A549 (cell line): ENCODE measurements at regions not wholly inside any gene's neighbourhood (a gene's known extent, or its start where the extent isn't known, plus 50 kb on each side); places are given as distances from the start of the nearest gene placed in this dataset.

Experiments
- ATAC-seq, 2 experiments: fragments of 200-7000 bp in 1 of 2; fragments of >200 bp in 1 of 2; cut with Nextera tagmentation in 1 of 2; cut with Tn5 transposase in 1 of 2; 3 replicates each; pipeline versions ENCODE4 v1.8.0 to v1.9.1; 2018 to 2020; ENCODE audit warnings: mild to moderate bottlenecking in 1 of 2, moderate library complexity in 1 of 2
- CTCF ChIA-PET: fragments of 300-600 bp; sonication (Branson Sonifier 250); formaldehyde crosslinking; extraction: SDS; loops from one replicate; lab custom pipeline; 2021; ENCODE audit warnings: antibody characterized with exemption, inconsistent platforms; lab: Yijun Ruan, JAX
- POLR2A ChIA-PET: fragments of 350-600 bp; formaldehyde crosslinking; extraction: SDS; loops from one replicate; lab custom pipeline; 2021; ENCODE audit warnings: antibody characterized with exemption, inconsistent platforms; lab: Yijun Ruan, JAX
- DNase-seq, 2 experiments: peaks; one replicate each; pipeline versions ENCODE4 v3.0.0 to v3.0.0-alpha.2; 2011 to 2016; ENCODE audit warnings: low read depth in 1 of 2, low spot score in 1 of 2
- FAIRE-seq: peaks from 2 replicates; lab custom pipeline; 2011; peaks lifted over from hg19 to GRCh38; lab: Jason Lieb, UNC
- H3K27ac ChIP-seq, 2 experiments: fragments of >200 bp; sonication (Bioruptor Twin); formaldehyde crosslinking; 3 replicates each; pipeline ENCODE4 v1.5.1; 2016 to 2017
- H3K4me1 ChIP-seq: fragments of >200 bp; sonication (Bioruptor Twin); formaldehyde crosslinking; 3 replicates; pipeline ENCODE4 v1.6.1; 2016
- H3K4me2 ChIP-seq: fragments of >200 bp; sonication (Bioruptor Twin); formaldehyde crosslinking; 3 replicates; pipeline ENCODE4 v1.6.1; 2016
- H3K4me3 ChIP-seq: fragments of >200 bp; sonication (Bioruptor Twin); formaldehyde crosslinking; 3 replicates; pipeline ENCODE4 v1.5.1; 2016
- H3K9me3 ChIP-seq: fragments of >200 bp; sonication (Bioruptor Twin); formaldehyde crosslinking; 3 replicates; pipeline ENCODE4 v1.6.1; 2016
- CBX2 ChIP-seq: fragments of 200-600 bp; sonication (generic); IDR thresholded peaks from 2 replicates; pipeline ENCODE4 v1.6.1; 2016; ENCODE audit warnings: low read depth, mild to moderate bottlenecking, borderline replicate concordance
- CBX8 ChIP-seq: fragments of 200-600 bp; sonication (generic); IDR thresholded peaks from 2 replicates; pipeline ENCODE4 v1.6.1; 2016
- CHD2 ChIP-seq: fragments of 150-350 bp; IDR thresholded peaks from 2 replicates; pipeline ENCODE4 v1.6.1; 2014; ENCODE audit warnings: low read length; ENCODE audit not compliant: partially characterized antibody
- CHD4 ChIP-seq: fragments of 200-600 bp; sonication (generic); IDR thresholded peaks from 2 replicates; pipeline ENCODE4 v1.6.1; 2016; ENCODE audit warnings: antibody characterized with exemption, mild to moderate bottlenecking, borderline replicate concordance
- EHF ChIP-seq: fragments of 250-450 bp; sonication (Bioruptor Pico); IDR thresholded peaks from 2 replicates; pipeline ENCODE4 v1.5.0; 2020; ENCODE audit warnings: mild to moderate bottlenecking
- EHMT2 ChIP-seq: fragments of 200-600 bp; sonication (generic); IDR thresholded peaks from 2 replicates; pipeline ENCODE4 v1.6.1; 2016; ENCODE audit warnings: antibody characterized with exemption, low read depth, mild to moderate bottlenecking, moderate library complexity
- EP300 ChIP-seq, 2 experiments: fragments of >200 bp; sonication (Bioruptor Twin); formaldehyde crosslinking; IDR thresholded peaks; 2 replicates in 1 of 2; 3 replicates in 1 of 2; pipeline ENCODE4 v1.6.1; 2016 to 2017
- FOXS1 ChIP-seq: fragments of 250-450 bp; sonication (Bioruptor Pico); IDR thresholded peaks from 2 replicates; pipeline ENCODE4 v1.5.0; 2020; ENCODE audit warnings: mild to moderate bottlenecking, moderate library complexity
- HES2 ChIP-seq: fragments of >200 bp; sonication (Bioruptor Twin); formaldehyde crosslinking; IDR thresholded peaks from 2 replicates; pipeline ENCODE4 v1.6.1; 2016
- HOXB13 ChIP-seq: fragments of 250-450 bp; sonication (Bioruptor Pico); IDR thresholded peaks from 2 replicates; pipeline ENCODE4 v1.5.0; 2020; ENCODE audit warnings: low read depth, mild to moderate bottlenecking, moderate library complexity
- JUN ChIP-seq, 2 experiments: fragments of >200 bp; sonication (Bioruptor Twin); formaldehyde crosslinking; IDR thresholded peaks; 2 replicates in 1 of 2; 3 replicates in 1 of 2; pipeline ENCODE4 v1.6.1; 2016 to 2017
- MYC ChIP-seq: IDR thresholded peaks from 2 replicates; pipeline ENCODE4 v1.6.1; 2012; ENCODE audit warnings: mild to moderate bottlenecking, inconsistent platforms, low read length, improper control_type of control experiment, borderline replicate concordance
- NR3C1 ChIP-seq: fragments of >200 bp; sonication (Bioruptor Twin); formaldehyde crosslinking; IDR thresholded peaks from 3 replicates; pipeline ENCODE4 v1.6.1; 2017
- POLR2A ChIP-seq: IDR thresholded peaks from 2 replicates; pipeline ENCODE4 v1.6.1; 2012; ENCODE audit warnings: mild to moderate bottlenecking, low read length
- RNF2 ChIP-seq: fragments of 200-600 bp; sonication (generic); IDR thresholded peaks from 2 replicates; pipeline ENCODE4 v1.6.1; 2016; ENCODE audit warnings: low read depth, mild to moderate bottlenecking, antibody characterized with exemption, moderate library complexity, borderline replicate concordance
- ZNF302 ChIP-seq: fragments of 250-450 bp; sonication (Bioruptor Pico); IDR thresholded peaks from 2 replicates; pipeline ENCODE4 v1.9.0; 2021; ENCODE audit warnings: inconsistent platforms, mild to moderate bottlenecking, moderate library complexity
- ZSCAN20 ChIP-seq: fragments of 250-450 bp; sonication (Bioruptor Pico); IDR thresholded peaks from 2 replicates; pipeline ENCODE4 v1.8.0; 2022; ENCODE audit warnings: mild to moderate bottlenecking, moderate library complexity
- WGBS: methylation state at CpG from one replicate; pipeline ENCODE4 v1.1.6; 2017; ENCODE audit errors: missing lambda C conversion rate; 5-methylcytosine and 5-hydroxymethylcytosine counted together
- TF ChIP-seq, protein P1 (sequence below): fragments of 250-450 bp; sonication (Bioruptor Pico); IDR thresholded peaks from 2 replicates; pipeline ENCODE4 v1.5.0; 2020; ENCODE audit warnings: low read depth, mild to moderate bottlenecking, moderate library complexity
- TF ChIP-seq, protein P2 (sequence below): IDR thresholded peaks from 2 replicates; pipeline ENCODE4 v1.6.1; 2012; ENCODE audit warnings: low read depth, borderline replicate concordance
- TF ChIP-seq, protein P3 (sequence below): fragments of 200-600 bp; sonication (generic); IDR thresholded peaks from 2 replicates; pipeline ENCODE4 v1.6.1; 2016; ENCODE audit warnings: antibody characterized with exemption, mild to moderate bottlenecking, moderate library complexity
- TF ChIP-seq, protein P4 (sequence below): fragments of 150-350 bp; IDR thresholded peaks from 2 replicates; pipeline ENCODE4 v1.6.1; 2014; ENCODE audit warnings: low read depth, mild to moderate bottlenecking, low read length

DNA sequence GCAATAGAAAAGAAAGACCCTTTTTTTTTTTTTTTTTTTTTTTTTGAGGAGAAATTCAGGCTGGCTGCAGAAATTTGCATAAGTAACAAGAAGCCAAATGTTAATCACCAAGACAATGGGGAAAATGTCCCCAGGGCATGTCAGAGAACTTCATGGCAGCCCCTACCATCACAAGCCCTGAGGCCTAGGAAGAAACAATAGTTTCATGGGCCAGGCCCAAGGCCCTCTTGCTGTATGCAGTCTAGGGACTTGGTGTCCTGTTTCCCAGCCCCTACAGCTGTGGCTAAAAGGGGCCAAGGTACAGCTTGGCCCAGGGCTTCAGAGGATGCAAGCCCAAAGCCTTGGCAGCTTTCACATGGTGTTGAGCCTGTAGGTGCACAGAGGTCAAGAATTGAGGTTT lies 88.4 kb upstream of the TPP2 start:
- FAIRE-seq = no peak

DNA sequence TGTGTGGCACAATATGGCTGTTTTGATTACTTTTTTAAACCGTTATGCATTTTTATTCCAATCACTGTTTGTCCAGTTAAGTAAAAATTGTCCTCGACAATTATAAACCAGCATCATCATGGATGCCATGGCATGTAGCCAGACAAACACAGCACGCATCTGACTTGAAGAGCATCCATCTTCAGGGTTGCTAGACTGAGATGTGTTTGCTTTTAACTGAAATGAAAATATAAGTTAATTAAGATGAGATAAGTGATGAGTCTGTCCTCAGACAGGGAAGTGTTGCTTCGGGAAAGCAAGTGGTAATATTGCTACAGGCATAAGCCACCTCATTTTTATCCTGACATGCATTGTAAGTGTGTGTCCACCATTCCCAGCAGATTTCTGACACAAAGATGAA lies 92.8 kb upstream of the TPP2 start:
- no peak for FAIRE-seq
- TF ChIP-seq ZNF302 (CRISPR knock-in tag) (no peak), RNF2 (no peak), CHD4 (no peak), POLR2A (no peak), CBX8 (no peak), EHF (no peak)
- TF ChIP-seq, protein P1, sequence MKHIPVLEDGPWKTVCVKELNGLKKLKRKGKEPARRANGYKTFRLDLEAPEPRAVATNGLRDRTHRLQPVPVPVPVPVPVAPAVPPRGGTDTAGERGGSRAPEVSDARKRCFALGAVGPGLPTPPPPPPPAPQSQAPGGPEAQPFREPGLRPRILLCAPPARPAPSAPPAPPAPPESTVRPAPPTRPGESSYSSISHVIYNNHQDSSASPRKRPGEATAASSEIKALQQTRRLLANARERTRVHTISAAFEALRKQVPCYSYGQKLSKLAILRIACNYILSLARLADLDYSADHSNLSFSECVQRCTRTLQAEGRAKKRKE (CRISPR knock-in tag) = no peak
- TF ChIP-seq, protein P2, sequence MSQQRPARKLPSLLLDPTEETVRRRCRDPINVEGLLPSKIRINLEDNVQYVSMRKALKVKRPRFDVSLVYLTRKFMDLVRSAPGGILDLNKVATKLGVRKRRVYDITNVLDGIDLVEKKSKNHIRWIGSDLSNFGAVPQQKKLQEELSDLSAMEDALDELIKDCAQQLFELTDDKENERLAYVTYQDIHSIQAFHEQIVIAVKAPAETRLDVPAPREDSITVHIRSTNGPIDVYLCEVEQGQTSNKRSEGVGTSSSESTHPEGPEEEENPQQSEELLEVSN = no peak
- TF ChIP-seq, protein P3, sequence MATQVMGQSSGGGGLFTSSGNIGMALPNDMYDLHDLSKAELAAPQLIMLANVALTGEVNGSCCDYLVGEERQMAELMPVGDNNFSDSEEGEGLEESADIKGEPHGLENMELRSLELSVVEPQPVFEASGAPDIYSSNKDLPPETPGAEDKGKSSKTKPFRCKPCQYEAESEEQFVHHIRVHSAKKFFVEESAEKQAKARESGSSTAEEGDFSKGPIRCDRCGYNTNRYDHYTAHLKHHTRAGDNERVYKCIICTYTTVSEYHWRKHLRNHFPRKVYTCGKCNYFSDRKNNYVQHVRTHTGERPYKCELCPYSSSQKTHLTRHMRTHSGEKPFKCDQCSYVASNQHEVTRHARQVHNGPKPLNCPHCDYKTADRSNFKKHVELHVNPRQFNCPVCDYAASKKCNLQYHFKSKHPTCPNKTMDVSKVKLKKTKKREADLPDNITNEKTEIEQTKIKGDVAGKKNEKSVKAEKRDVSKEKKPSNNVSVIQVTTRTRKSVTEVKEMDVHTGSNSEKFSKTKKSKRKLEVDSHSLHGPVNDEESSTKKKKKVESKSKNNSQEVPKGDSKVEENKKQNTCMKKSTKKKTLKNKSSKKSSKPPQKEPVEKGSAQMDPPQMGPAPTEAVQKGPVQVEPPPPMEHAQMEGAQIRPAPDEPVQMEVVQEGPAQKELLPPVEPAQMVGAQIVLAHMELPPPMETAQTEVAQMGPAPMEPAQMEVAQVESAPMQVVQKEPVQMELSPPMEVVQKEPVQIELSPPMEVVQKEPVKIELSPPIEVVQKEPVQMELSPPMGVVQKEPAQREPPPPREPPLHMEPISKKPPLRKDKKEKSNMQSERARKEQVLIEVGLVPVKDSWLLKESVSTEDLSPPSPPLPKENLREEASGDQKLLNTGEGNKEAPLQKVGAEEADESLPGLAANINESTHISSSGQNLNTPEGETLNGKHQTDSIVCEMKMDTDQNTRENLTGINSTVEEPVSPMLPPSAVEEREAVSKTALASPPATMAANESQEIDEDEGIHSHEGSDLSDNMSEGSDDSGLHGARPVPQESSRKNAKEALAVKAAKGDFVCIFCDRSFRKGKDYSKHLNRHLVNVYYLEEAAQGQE = no peak
- no peak for DNase-seq
- ChIA-PET POLR2A (no interaction called here), CTCF (no interaction called here)
- no peak for ATAC-seq
- Histone ChIP-seq H3K4me2 (no peak overlapping the region), H3K9me3 (no peaks in the 10 kb centered on the region), H3K27ac (no peak overlapping the region), H3K4me1 (no peaks in the 10 kb centered on the region), H3K4me3 (no peak overlapping the region)
- WGBS = 7% methylated on average over 4 of the region's 4 CpGs

More for the DNA sequence above, 88.4 kb upstream of the TPP2 start:
- DNase-seq (no peak), ATAC-seq (no peak)
- TF ChIP-seq, protein P1 (CRISPR knock-in tag) = no peak
- TF ChIP-seq HES2 (no peak), NR3C1 (no peak), CHD4 (no peak), JUN (IDR thresholded peaks at IDR 0.05) (no peak), EP300 (IDR thresholded peaks at IDR 0.05) (no peak), MYC (no peak), CHD2 (no peak), HOXB13 (CRISPR knock-in tag) (no peak), EHMT2 (no peak), RNF2 (no peak), ZSCAN20 (CRISPR knock-in tag) (no peak), FOXS1 (CRISPR knock-in tag) (no peak), CBX2 (no peak), POLR2A (no peak)
- TF ChIP-seq, protein P2 = no peak
- TF ChIP-seq, protein P4, sequence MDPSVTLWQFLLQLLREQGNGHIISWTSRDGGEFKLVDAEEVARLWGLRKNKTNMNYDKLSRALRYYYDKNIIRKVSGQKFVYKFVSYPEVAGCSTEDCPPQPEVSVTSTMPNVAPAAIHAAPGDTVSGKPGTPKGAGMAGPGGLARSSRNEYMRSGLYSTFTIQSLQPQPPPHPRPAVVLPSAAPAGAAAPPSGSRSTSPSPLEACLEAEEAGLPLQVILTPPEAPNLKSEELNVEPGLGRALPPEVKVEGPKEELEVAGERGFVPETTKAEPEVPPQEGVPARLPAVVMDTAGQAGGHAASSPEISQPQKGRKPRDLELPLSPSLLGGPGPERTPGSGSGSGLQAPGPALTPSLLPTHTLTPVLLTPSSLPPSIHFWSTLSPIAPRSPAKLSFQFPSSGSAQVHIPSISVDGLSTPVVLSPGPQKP = no peak
- Histone ChIP-seq H3K4me1 (no peaks in the 10 kb centered on the region), H3K27ac (no peak overlapping the region), H3K4me3 (no peak overlapping the region), H3K9me3 (no peaks in the 10 kb centered on the region), H3K4me2 (no peak overlapping the region)
- ChIA-PET CTCF (no interaction called here), POLR2A (no interaction called here)
